ENCODE measurements at regions not wholly inside any gene's neighbourhood (a gene's known extent, or its start where the extent isn't known, plus 50 kb on each side); places are given as distances from the start of the nearest gene placed in this dataset.

- H3K9ac ChIP-seq (ENCODE audit: low read depth, low read length, poor library complexity): no peak overlapping the region
Observed at GRCh38 chr10:10120671-10121070, 897.0 kb upstream of the CELF2 start.

GRCh38 chr10:10125676-10126075 lies 892.0 kb upstream of the CELF2 start:
- no peak overlapping the region for H2AK5ac ChIP-seq (ENCODE audit: low read depth, low read length)
- no CpG with 5 or more reads among the region's 4 CpGs for WGBS, 2 donors (ENCODE audit: extremely low coverage in 2 of 2, insufficient read length in 2 of 2, insufficient replicate concordance in 1 of 2)
- H3K79me1 ChIP-seq (ENCODE audit: low read depth, low read length): no peaks in the 10 kb centered on the region
- no peak overlapping the region for H4K8ac ChIP-seq (ENCODE audit: low read depth, low read length)
- no peaks in the 10 kb centered on the region for H3K36me3 ChIP-seq (replicated peaks in 1 of 2; ENCODE audit: control insufficient read depth in 2 of 2, insufficient read depth in 2 of 2, low read length in 2 of 2)
- H3K4ac ChIP-seq (ENCODE audit: low read length): no peak overlapping the region
- no peak overlapping the region for H4K91ac ChIP-seq (ENCODE audit: low read depth, low read length, poor library complexity)
- H3K23ac ChIP-seq (ENCODE audit: low read depth, low read length, poor library complexity): no peak overlapping the region
- no peak for DNase-seq (ENCODE audit: low spot score)
- H3K27ac ChIP-seq (replicated peaks; ENCODE audit: low read length): no peak overlapping the region
- H3K4me3 ChIP-seq (ENCODE audit: low read length in 2 of 2): no peak overlapping the region
- no peak overlapping the region for H3K9ac ChIP-seq (ENCODE audit: low read depth, low read length, poor library complexity)
- H3K9me3 ChIP-seq (replicated peaks in 1 of 2; ENCODE audit: control insufficient read depth in 2 of 2, insufficient read depth in 1 of 2, low read depth in 1 of 2, low read length in 2 of 2): no peaks in the 10 kb centered on the region
- no peak overlapping the region for H3K18ac ChIP-seq (ENCODE audit: low read length)
- H3K4me1 ChIP-seq (ENCODE audit: control insufficient read depth in 2 of 2, insufficient read depth in 1 of 2, low read depth in 1 of 2, low read length in 2 of 2): no peaks in the 10 kb centered on the region
- H2BK15ac ChIP-seq (ENCODE audit: low read length): no peak overlapping the region
- no peak overlapping the region for H3K14ac ChIP-seq (ENCODE audit: low read length)
- no peaks in the 10 kb centered on the region for H3K27me3 ChIP-seq (ENCODE audit: control insufficient read depth in 3 of 3, insufficient read depth in 3 of 3, low read depth in 1 of 3, low read length in 3 of 3)
- H2BK120ac ChIP-seq (ENCODE audit: low read depth, low read length): no peak overlapping the region
- no peak overlapping the region for H2BK5ac ChIP-seq (ENCODE audit: low read length)
- H2BK12ac ChIP-seq (ENCODE audit: low read length): no peak overlapping the region
- no peak overlapping the region for H3K4me2 ChIP-seq (ENCODE audit: insufficient read depth, low read length, poor library complexity, severe bottlenecking)
- H2AFZ ChIP-seq (ENCODE audit: low read length): no peak overlapping the region

More at GRCh38 chr10:10120671-10121070, 897.0 kb upstream of the CELF2 start:
- no peak overlapping the region for H2BK120ac ChIP-seq (ENCODE audit: low read depth, low read length)
- no peak overlapping the region for H2BK15ac ChIP-seq (ENCODE audit: low read length)
- H3K18ac ChIP-seq (ENCODE audit: low read length): no peak overlapping the region
- no peak for DNase-seq (ENCODE audit: low spot score)
- no peak overlapping the region for H3K4me2 ChIP-seq (ENCODE audit: insufficient read depth, low read length, poor library complexity, severe bottlenecking)
- no peak overlapping the region for H2BK12ac ChIP-seq (ENCODE audit: low read length)
- H4K91ac ChIP-seq (ENCODE audit: low read depth, low read length, poor library complexity): no peak overlapping the region
- H3K79me1 ChIP-seq (ENCODE audit: low read depth, low read length): no peaks in the 10 kb centered on the region
- no peak overlapping the region for H3K4me3 ChIP-seq (ENCODE audit: low read length in 2 of 2)
- no peaks in the 10 kb centered on the region for H3K27me3 ChIP-seq (ENCODE audit: control insufficient read depth in 3 of 3, insufficient read depth in 3 of 3, low read depth in 1 of 3, low read length in 3 of 3)
- H3K27ac ChIP-seq (replicated peaks; ENCODE audit: low read length): no peak overlapping the region
- no peak overlapping the region for H2AK5ac ChIP-seq (ENCODE audit: low read depth, low read length)
- H2AFZ ChIP-seq (ENCODE audit: low read length): no peak overlapping the region
- no peaks in the 10 kb centered on the region for H3K36me3 ChIP-seq (replicated peaks in 1 of 2; ENCODE audit: control insufficient read depth in 2 of 2, insufficient read depth in 2 of 2, low read length in 2 of 2)
- no peak overlapping the region for H3K14ac ChIP-seq (ENCODE audit: low read length)
- no peak overlapping the region for H4K8ac ChIP-seq (ENCODE audit: low read depth, low read length)
- no CpG with 5 or more reads among the region's 3 CpGs for WGBS, 2 donors (ENCODE audit: extremely low coverage in 2 of 2, insufficient read length in 2 of 2, insufficient replicate concordance in 1 of 2)
- H3K9me3 ChIP-seq (replicated peaks in 1 of 2; ENCODE audit: control insufficient read depth in 2 of 2, insufficient read depth in 1 of 2, low read depth in 1 of 2, low read length in 2 of 2): peaks cover 0 to 2% of the 10 kb centered on the region in 2 donors
- H3K4ac ChIP-seq (ENCODE audit: low read length): no peak overlapping the region
- H2BK5ac ChIP-seq (ENCODE audit: low read length): no peak overlapping the region
- H3K23ac ChIP-seq (ENCODE audit: low read depth, low read length, poor library complexity): no peak overlapping the region
- H3K4me1 ChIP-seq (ENCODE audit: control insufficient read depth in 2 of 2, insufficient read depth in 1 of 2, low read depth in 1 of 2, low read length in 2 of 2): no peaks in the 10 kb centered on the region

GRCh38 chr10:10126218-10126617 lies 891.5 kb upstream of the CELF2 start:
- Histone ChIP-seq H3K4me2 (ENCODE audit: insufficient read depth, low read length, poor library complexity, severe bottlenecking) (no peak overlapping the region), H3K23ac (ENCODE audit: low read depth, low read length, poor library complexity) (no peak overlapping the region), H3K9me3 (replicated peaks in 1 of 2; ENCODE audit: control insufficient read depth in 2 of 2, insufficient read depth in 1 of 2, low read depth in 1 of 2, low read length in 2 of 2) (no peaks in the 10 kb centered on the region), H2AK5ac (ENCODE audit: low read depth, low read length) (no peak overlapping the region), H4K8ac (ENCODE audit: low read depth, low read length) (no peak overlapping the region), H3K14ac (ENCODE audit: low read length) (no peak overlapping the region), H3K4me3 (ENCODE audit: low read length in 2 of 2) (no peak overlapping the region), H3K18ac (ENCODE audit: low read length) (no peak overlapping the region), H4K91ac (ENCODE audit: low read depth, low read length, poor library complexity) (no peak overlapping the region), H3K9ac (ENCODE audit: low read depth, low read length, poor library complexity) (no peak overlapping the region), H2BK12ac (ENCODE audit: low read length) (no peak overlapping the region), H2BK15ac (ENCODE audit: low read length) (no peak overlapping the region), H3K27ac (replicated peaks; ENCODE audit: low read length) (no peak overlapping the region), H3K4ac (ENCODE audit: low read length) (no peak overlapping the region), H3K4me1 (ENCODE audit: control insufficient read depth in 2 of 2, insufficient read depth in 1 of 2, low read depth in 1 of 2, low read length in 2 of 2) (no peaks in the 10 kb centered on the region), H2AFZ (ENCODE audit: low read length) (no peak overlapping the region), H3K27me3 (ENCODE audit: control insufficient read depth in 3 of 3, insufficient read depth in 3 of 3, low read depth in 1 of 3, low read length in 3 of 3) (no peaks in the 10 kb centered on the region), H3K36me3 (replicated peaks in 1 of 2; ENCODE audit: control insufficient read depth in 2 of 2, insufficient read depth in 2 of 2, low read length in 2 of 2) (no peaks in the 10 kb centered on the region), H2BK5ac (ENCODE audit: low read length) (no peak overlapping the region), H3K79me1 (ENCODE audit: low read depth, low read length) (no peaks in the 10 kb centered on the region), H2BK120ac (ENCODE audit: low read depth, low read length) (no peak overlapping the region)
- WGBS, 2 donors (ENCODE audit: extremely low coverage in 2 of 2, insufficient read length in 2 of 2, insufficient replicate concordance in 1 of 2): no CpG with 5 or more reads among the region's 3 CpGs
- DNase-seq (ENCODE audit: low spot score): no peak

- H4K91ac ChIP-seq (ENCODE audit: low read depth, low read length, poor library complexity): no peak overlapping the region
- no peak overlapping the region for H2AFZ ChIP-seq (ENCODE audit: low read length)
- no peaks in the 10 kb centered on the region for H3K79me1 ChIP-seq (ENCODE audit: low read depth, low read length)
- H3K36me3 ChIP-seq (replicated peaks in 1 of 2; ENCODE audit: control insufficient read depth in 2 of 2, insufficient read depth in 2 of 2, low read length in 2 of 2): no peaks in the 10 kb centered on the region
- whole genome bisulfite sequencing, 2 donors (ENCODE audit: extremely low coverage in 2 of 2, insufficient read length in 2 of 2, insufficient replicate concordance in 1 of 2): no CpG with 5 or more reads among the region's 3 CpGs
- H4K8ac ChIP-seq (ENCODE audit: low read depth, low read length): no peak overlapping the region
- H3K27ac ChIP-seq (replicated peaks; ENCODE audit: low read length): no peak overlapping the region
- no peaks in the 10 kb centered on the region for H3K9me3 ChIP-seq (replicated peaks in 1 of 2; ENCODE audit: control insufficient read depth in 2 of 2, insufficient read depth in 1 of 2, low read depth in 1 of 2, low read length in 2 of 2)
- no peak overlapping the region for H3K18ac ChIP-seq (ENCODE audit: low read length)
- DNase-seq (ENCODE audit: low spot score): no peak
- H3K4ac ChIP-seq (ENCODE audit: low read length): no peak overlapping the region
- H3K14ac ChIP-seq (ENCODE audit: low read length): no peak overlapping the region
- no peak overlapping the region for H3K23ac ChIP-seq (ENCODE audit: low read depth, low read length, poor library complexity)
- H2BK5ac ChIP-seq (ENCODE audit: low read length): no peak overlapping the region
- H3K27me3 ChIP-seq (ENCODE audit: control insufficient read depth in 3 of 3, insufficient read depth in 3 of 3, low read depth in 1 of 3, low read length in 3 of 3): no peaks in the 10 kb centered on the region
- no peak overlapping the region for H2BK15ac ChIP-seq (ENCODE audit: low read length)
- H3K4me2 ChIP-seq (ENCODE audit: insufficient read depth, low read length, poor library complexity, severe bottlenecking): no peak overlapping the region
- H3K4me1 ChIP-seq (ENCODE audit: control insufficient read depth in 2 of 2, insufficient read depth in 1 of 2, low read depth in 1 of 2, low read length in 2 of 2): peaks cover 0 to 5% of the 10 kb centered on the region in 2 donors
- H2AK5ac ChIP-seq (ENCODE audit: low read depth, low read length): no peak overlapping the region
- H3K4me3 ChIP-seq (ENCODE audit: low read length in 2 of 2): no peak overlapping the region
- H2BK12ac ChIP-seq (ENCODE audit: low read length): no peak overlapping the region
- no peak overlapping the region for H3K9ac ChIP-seq (ENCODE audit: low read depth, low read length, poor library complexity)
- H2BK120ac ChIP-seq (ENCODE audit: low read depth, low read length): no peak overlapping the region
Observed at GRCh38 chr10:10128387-10128786, 889.3 kb upstream of the CELF2 start.

Data from neuronal stem cell (in vitro differentiated cells).